ENCODE measurements at regions not wholly inside any gene's neighbourhood (a gene's known extent, or its start where the extent isn't known, plus 50 kb on each side); places are given as distances from the start of the nearest gene placed in this dataset.

DNA sequence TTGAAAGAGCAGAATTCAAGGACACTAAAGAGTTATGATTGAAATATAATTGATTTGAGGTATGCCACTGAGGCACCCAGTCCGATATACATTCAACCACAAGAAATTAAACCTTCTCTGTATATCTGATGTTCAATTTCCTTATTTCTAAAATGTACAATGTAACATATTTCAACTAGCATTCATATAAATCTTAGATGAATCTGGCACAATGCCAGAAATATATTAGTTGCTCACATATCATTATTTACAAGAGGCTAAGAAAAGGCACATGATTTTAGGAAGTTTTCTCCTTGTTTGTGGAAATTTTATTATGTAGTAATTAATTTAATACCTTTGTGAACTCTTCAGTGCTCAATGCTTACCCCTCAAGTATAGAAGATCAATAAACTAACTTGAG is 532.3 kb downstream of the KCNA4 start:
- TF ChIP-seq, protein P1, sequence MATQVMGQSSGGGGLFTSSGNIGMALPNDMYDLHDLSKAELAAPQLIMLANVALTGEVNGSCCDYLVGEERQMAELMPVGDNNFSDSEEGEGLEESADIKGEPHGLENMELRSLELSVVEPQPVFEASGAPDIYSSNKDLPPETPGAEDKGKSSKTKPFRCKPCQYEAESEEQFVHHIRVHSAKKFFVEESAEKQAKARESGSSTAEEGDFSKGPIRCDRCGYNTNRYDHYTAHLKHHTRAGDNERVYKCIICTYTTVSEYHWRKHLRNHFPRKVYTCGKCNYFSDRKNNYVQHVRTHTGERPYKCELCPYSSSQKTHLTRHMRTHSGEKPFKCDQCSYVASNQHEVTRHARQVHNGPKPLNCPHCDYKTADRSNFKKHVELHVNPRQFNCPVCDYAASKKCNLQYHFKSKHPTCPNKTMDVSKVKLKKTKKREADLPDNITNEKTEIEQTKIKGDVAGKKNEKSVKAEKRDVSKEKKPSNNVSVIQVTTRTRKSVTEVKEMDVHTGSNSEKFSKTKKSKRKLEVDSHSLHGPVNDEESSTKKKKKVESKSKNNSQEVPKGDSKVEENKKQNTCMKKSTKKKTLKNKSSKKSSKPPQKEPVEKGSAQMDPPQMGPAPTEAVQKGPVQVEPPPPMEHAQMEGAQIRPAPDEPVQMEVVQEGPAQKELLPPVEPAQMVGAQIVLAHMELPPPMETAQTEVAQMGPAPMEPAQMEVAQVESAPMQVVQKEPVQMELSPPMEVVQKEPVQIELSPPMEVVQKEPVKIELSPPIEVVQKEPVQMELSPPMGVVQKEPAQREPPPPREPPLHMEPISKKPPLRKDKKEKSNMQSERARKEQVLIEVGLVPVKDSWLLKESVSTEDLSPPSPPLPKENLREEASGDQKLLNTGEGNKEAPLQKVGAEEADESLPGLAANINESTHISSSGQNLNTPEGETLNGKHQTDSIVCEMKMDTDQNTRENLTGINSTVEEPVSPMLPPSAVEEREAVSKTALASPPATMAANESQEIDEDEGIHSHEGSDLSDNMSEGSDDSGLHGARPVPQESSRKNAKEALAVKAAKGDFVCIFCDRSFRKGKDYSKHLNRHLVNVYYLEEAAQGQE (IDR thresholded peaks at IDR 0.05; ENCODE audit: low read depth): no peak
- TF ChIP-seq, protein P2, sequence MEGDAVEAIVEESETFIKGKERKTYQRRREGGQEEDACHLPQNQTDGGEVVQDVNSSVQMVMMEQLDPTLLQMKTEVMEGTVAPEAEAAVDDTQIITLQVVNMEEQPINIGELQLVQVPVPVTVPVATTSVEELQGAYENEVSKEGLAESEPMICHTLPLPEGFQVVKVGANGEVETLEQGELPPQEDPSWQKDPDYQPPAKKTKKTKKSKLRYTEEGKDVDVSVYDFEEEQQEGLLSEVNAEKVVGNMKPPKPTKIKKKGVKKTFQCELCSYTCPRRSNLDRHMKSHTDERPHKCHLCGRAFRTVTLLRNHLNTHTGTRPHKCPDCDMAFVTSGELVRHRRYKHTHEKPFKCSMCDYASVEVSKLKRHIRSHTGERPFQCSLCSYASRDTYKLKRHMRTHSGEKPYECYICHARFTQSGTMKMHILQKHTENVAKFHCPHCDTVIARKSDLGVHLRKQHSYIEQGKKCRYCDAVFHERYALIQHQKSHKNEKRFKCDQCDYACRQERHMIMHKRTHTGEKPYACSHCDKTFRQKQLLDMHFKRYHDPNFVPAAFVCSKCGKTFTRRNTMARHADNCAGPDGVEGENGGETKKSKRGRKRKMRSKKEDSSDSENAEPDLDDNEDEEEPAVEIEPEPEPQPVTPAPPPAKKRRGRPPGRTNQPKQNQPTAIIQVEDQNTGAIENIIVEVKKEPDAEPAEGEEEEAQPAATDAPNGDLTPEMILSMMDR (IDR thresholded peaks at IDR 0.05 in 2 of 3, conservative IDR thresholded peaks at IDR 0.05 in 1 of 3; ENCODE audit: borderline replicate concordance in 1 of 3, insufficient read depth in 1 of 3, low read depth in 2 of 3, low read length in 2 of 3): no peak
- TF ChIP-seq EZH2phosphoT487 (IDR thresholded peaks at IDR 0.05; ENCODE audit: borderline replicate concordance): no peak
- TF ChIP-seq EGR1 (IDR thresholded peaks at IDR 0.05; ENCODE audit: low read depth): no peak
- no peak for TF ChIP-seq POLR2AphosphoS5 (IDR thresholded peaks at IDR 0.05; ENCODE audit: low read depth, low read length)
- TF ChIP-seq ATF3 (IDR thresholded peaks at IDR 0.05): no peak
- no peak for TF ChIP-seq FOSL1 (IDR thresholded peaks at IDR 0.05; ENCODE audit: low read depth)
- no peak for TF ChIP-seq EZH2 (IDR thresholded peaks at IDR 0.05)
- TF ChIP-seq POLR2A (IDR thresholded peaks at IDR 0.05; ENCODE audit: borderline replicate concordance, extremely low read depth, insufficient read depth, insufficient read length): no peak
- no peak for TF ChIP-seq YY1 (IDR thresholded peaks at IDR 0.05; ENCODE audit: extremely low read depth, insufficient replicate concordance, low read depth, low read length)
- no peak for TF ChIP-seq CEBPB (IDR thresholded peaks at IDR 0.05; ENCODE audit: low read depth)
